IPS DF 6.9 (cell line): ENCODE measurements at regions not wholly inside any gene's neighbourhood (a gene's known extent, or its start where the extent isn't known, plus 50 kb on each side); places are given as distances from the start of the nearest gene placed in this dataset.

ENCODE experiments used
- DNase-seq: peaks from one replicate; pipeline ENCODE4 v3.0.0-alpha.2; 2013; ENCODE audit warnings: low read depth, low spot score
- H3K27ac ChIP-seq: one replicate; pipeline ENCODE4 v1.5.1; 2013; ENCODE audit warnings: low read length, control low read depth
- H3K27me3 ChIP-seq: 2 replicates; pipeline ENCODE4 v1.6.1; 2013; ENCODE audit warnings: mild to moderate bottlenecking, low read length; ENCODE audit not compliant: control insufficient read depth, insufficient read depth
- H3K36me3 ChIP-seq: 2 replicates; pipeline ENCODE4 v1.6.1; 2013; ENCODE audit warnings: low read length; ENCODE audit not compliant: control insufficient read depth, insufficient read depth
- H3K4me1 ChIP-seq: 2 replicates; pipeline ENCODE4 v1.6.1; 2013; ENCODE audit warnings: low read length; ENCODE audit not compliant: control insufficient read depth, insufficient read depth
- H3K4me3 ChIP-seq: 2 replicates; pipeline ENCODE4 v1.5.1; 2013; ENCODE audit warnings: mild to moderate bottlenecking, low read length
- H3K9me3 ChIP-seq: 2 replicates; pipeline ENCODE4 v1.6.1; 2013; ENCODE audit warnings: low read length, inconsistent platforms; ENCODE audit not compliant: control insufficient read depth, insufficient read depth
- WGBS: extraction: QIAGEN DNeasy Blood & Tissue Kit; methylation state at CpG from one replicate; pipeline ENCODE4 v1.1.7; 2013; ENCODE audit warnings: mixed read lengths, missing lambda C conversion rate; ENCODE audit not compliant: insufficient read length, insufficient coverage; 5-methylcytosine and 5-hydroxymethylcytosine counted together

GRCh38 chr11:70486731-70487130 lies 88.4 kb downstream of the CTTN start:
- H3K27ac ChIP-seq = no peak overlapping the region
- no peaks in the 10 kb centered on the region for H3K27me3 ChIP-seq
- peaks cover under 1% of the 10 kb centered on the region; the same call in 1 of the 2 replicates for H3K9me3 ChIP-seq
- WGBS = no CpG with 5 or more reads among the region's 32 CpGs
- no peak overlapping the region for H3K4me3 ChIP-seq
- no peak for DNase-seq
- no peaks in the 10 kb centered on the region for H3K4me1 ChIP-seq
- H3K36me3 ChIP-seq = peaks cover 12% of the 10 kb centered on the region

- no CpG with 5 or more reads among the region's 25 CpGs for WGBS
- no peaks in the 10 kb centered on the region for H3K4me1 ChIP-seq
- H3K4me3 ChIP-seq = no peak overlapping the region
- peaks cover 1% of the 10 kb centered on the region; the same call in 1 of the 2 replicates for H3K9me3 ChIP-seq
- H3K27ac ChIP-seq = no peak overlapping the region
- no peaks in the 10 kb centered on the region for H3K27me3 ChIP-seq
- DNase-seq = no peak
- peaks cover 16% of the 10 kb centered on the region for H3K36me3 ChIP-seq
Observed at GRCh38 chr11:70487160-70487559, 88.8 kb downstream of the CTTN start.

- WGBS = no CpG with 5 or more reads among the region's 16 CpGs
- H3K4me3 ChIP-seq = no peak overlapping the region
Observed at GRCh38 chr11:70487756-70488155, 89.4 kb downstream of the CTTN start.

GRCh38 chr11:70488171-70488703 lies 89.9 kb downstream of the CTTN start:
- Histone ChIP-seq H3K36me3 (peaks cover 17% of the 10 kb centered on the region), H3K4me3 (no peak overlapping the region), H3K9me3 (peaks cover 1% of the 10 kb centered on the region; the same call in 1 of the 2 replicates), H3K27ac (no peak overlapping the region), H3K27me3 (no peaks in the 10 kb centered on the region), H3K4me1 (no peaks in the 10 kb centered on the region)
- no CpG with 5 or more reads among the region's 7 CpGs for WGBS
- no peak for DNase-seq

More at GRCh38 chr11:70487756-70488155, 89.4 kb downstream of the CTTN start:
- DNase-seq = no peak
- Histone ChIP-seq H3K9me3 (peaks cover 1% of the 10 kb centered on the region; the same call in 1 of the 2 replicates), H3K27ac (no peak overlapping the region), H3K4me1 (no peaks in the 10 kb centered on the region), H3K36me3 (peaks cover 17% of the 10 kb centered on the region), H3K27me3 (no peaks in the 10 kb centered on the region)

- DNase-seq = no peak
- WGBS = no CpG with 5 or more reads among the region's 6 CpGs
- Histone ChIP-seq H3K9me3 (peaks cover 1% of the 10 kb centered on the region; the same call in 1 of the 2 replicates), H3K4me3 (no peak overlapping the region), H3K27ac (no peak overlapping the region), H3K27me3 (no peaks in the 10 kb centered on the region), H3K36me3 (peaks cover 17% of the 10 kb centered on the region), H3K4me1 (no peaks in the 10 kb centered on the region)
Observed at GRCh38 chr11:70489276-70489675, 90.9 kb downstream of the CTTN start.

GRCh38 chr11:70490208-70490607 lies 91.9 kb downstream of the CTTN start:
- no peak overlapping the region for H3K27ac ChIP-seq
- no peak for DNase-seq
- H3K27me3 ChIP-seq = no peaks in the 10 kb centered on the region
- peaks cover 17% of the 10 kb centered on the region for H3K36me3 ChIP-seq
- WGBS = no CpG with 5 or more reads among the region's 13 CpGs
- no peak overlapping the region for H3K4me3 ChIP-seq
- H3K9me3 ChIP-seq = peaks cover 1% of the 10 kb centered on the region; the same call in 1 of the 2 replicates
- no peaks in the 10 kb centered on the region for H3K4me1 ChIP-seq

GRCh38 chr11:70490723-70491558 lies 92.6 kb downstream of the CTTN start:
- WGBS = no CpG with 5 or more reads among the region's 8 CpGs
- H3K27ac ChIP-seq = no peak overlapping the region
- H3K36me3 ChIP-seq = peaks cover 17% of the 10 kb centered on the region
- no peak overlapping the region for H3K4me3 ChIP-seq
- no peak for DNase-seq
- H3K4me1 ChIP-seq = no peaks in the 10 kb centered on the region
- H3K27me3 ChIP-seq = no peaks in the 10 kb centered on the region
- peaks cover 1% of the 10 kb centered on the region; the same call in 1 of the 2 replicates for H3K9me3 ChIP-seq

GRCh38 chr11:70491696-70492472 lies 93.6 kb downstream of the CTTN start:
- no peak for DNase-seq
- Histone ChIP-seq H3K27ac (no peak overlapping the region), H3K9me3 (peaks cover 1% of the 10 kb centered on the region; the same call in 1 of the 2 replicates), H3K27me3 (no peaks in the 10 kb centered on the region), H3K36me3 (peaks cover 15% of the 10 kb centered on the region), H3K4me3 (no peak overlapping the region), H3K4me1 (no peaks in the 10 kb centered on the region)
- no CpG with 5 or more reads among the region's 30 CpGs for WGBS

GRCh38 chr11:70493089-70493474 lies 94.8 kb downstream of the CTTN start:
- Histone ChIP-seq H3K4me1 (no peaks in the 10 kb centered on the region), H3K36me3 (peaks cover 10% of the 10 kb centered on the region), H3K27ac (no peak overlapping the region), H3K4me3 (no peak overlapping the region), H3K27me3 (no peaks in the 10 kb centered on the region), H3K9me3 (peaks cover 1% of the 10 kb centered on the region; the same call in 1 of the 2 replicates)
- WGBS = no CpG with 5 or more reads among the region's 3 CpGs
- DNase-seq = no peak

GRCh38 chr11:70493891-70494290 lies 95.6 kb downstream of the CTTN start:
- DNase-seq = no peak

More at GRCh38 chr11:70493891-70494290, 95.6 kb downstream of the CTTN start:
- H3K9me3 ChIP-seq = peaks cover 1% of the 10 kb centered on the region; the same call in 1 of the 2 replicates
- no peak overlapping the region for H3K4me3 ChIP-seq
- no peaks in the 10 kb centered on the region for H3K4me1 ChIP-seq
- H3K27ac ChIP-seq = no peak overlapping the region
- H3K36me3 ChIP-seq = peaks cover 10% of the 10 kb centered on the region
- WGBS = no CpG with 5 or more reads among the region's 8 CpGs
- no peaks in the 10 kb centered on the region for H3K27me3 ChIP-seq
